ENCODE measurements at regions not wholly inside any gene's neighbourhood (a gene's known extent, or its start where the extent isn't known, plus 50 kb on each side); places are given as distances from the start of the nearest gene placed in this dataset.

DNA sequence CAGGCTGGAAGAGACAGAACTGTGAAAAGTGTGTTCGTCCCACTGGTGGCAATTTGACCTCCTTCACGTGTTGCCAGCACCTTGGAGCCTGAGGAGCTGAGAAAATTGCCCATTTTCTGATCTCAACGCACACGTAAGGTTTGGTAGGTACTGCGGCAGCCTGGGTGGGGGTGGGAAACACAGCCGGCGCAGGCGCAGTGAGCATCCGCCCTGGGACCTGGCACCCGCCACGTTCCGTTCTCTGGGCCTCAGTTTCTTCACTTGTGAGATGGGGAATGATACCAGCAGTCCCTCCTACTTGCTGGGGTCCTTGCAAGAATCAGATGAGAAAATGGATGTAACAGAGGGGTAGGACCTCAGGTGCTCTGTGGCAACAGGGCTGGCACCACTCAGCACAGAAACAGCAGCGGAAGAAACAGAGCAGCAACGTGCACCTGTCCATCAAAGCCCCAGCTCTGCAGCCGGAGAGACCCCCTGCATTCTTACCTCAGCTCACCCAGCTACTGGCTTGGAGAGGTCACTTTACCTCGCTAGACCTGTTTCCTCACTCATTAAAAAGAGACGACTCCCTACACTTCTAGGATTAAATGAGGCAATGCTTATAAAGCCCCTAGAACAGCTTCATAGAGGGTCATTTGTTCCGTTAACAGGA is 458.0 kb upstream of the ID2 start:
- DNase-seq, result no peak

GRCh38 chr2:8224347-8225190 is 457.3 kb upstream of the ID2 start:
- DNase-seq, result no peak

DNA sequence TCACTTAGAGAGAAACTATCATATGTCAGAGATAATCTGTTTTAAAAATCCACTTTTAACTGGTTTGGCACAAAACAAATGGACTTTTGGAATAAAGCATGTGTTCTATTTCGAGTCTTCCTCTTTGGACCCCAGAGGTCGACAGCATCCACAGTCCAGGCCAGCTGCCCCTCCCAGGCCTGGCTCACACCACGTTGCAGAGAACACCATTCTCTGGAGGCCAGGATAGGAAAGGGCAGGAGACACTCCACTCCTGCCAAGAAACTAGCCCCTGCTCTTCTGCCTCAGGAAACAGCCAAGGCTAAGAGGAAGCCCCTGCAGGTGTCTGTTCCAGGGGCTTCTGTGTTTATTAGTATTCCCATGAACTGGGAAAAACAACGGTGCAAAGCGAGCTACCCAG is 456.6 kb upstream of the ID2 start:
- no peak for DNase-seq

DNA sequence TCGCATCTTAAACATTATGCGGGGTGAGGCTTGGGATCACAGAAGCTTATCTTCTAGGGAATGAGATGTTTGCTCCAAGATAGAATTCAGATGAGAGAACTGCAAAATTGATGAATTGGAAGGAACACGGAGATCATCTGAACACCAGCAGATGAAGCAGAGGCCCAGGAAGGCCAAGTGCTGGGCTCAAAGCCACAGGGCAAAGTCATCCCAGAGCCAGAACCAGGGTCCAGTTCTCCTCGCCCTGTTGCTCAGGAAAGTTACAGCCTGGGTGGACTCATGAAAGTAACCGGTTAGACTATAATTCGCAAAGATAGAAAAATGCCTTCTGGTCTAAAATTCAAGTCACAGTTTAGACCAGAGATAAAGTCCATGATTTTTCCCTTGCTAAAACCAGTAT is 456.1 kb upstream of the ID2 start:
- no peak for DNase-seq

DNA sequence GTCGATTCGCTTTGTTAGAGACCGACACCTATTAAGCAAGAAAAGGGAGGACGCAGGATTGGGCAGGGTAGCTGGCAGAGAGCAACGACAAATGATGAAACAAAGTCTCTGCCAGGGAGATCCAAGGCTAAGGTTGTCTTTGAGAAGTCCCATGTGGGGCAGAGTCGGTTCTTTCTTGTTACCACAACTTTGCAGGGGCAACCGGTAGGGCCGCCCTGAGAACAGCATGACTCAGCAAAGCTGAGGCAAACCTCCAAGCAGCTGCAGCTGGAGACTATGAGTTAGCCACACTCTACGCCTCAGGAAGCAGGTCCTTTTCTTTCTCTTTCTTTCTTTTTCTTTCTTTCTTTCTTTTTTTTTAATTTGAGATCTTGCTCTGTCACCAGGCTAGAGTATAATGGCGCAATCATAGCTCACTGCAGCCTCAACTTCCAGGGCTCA is 452.3 kb upstream of the ID2 start:
- no peak for DNase-seq

DNA sequence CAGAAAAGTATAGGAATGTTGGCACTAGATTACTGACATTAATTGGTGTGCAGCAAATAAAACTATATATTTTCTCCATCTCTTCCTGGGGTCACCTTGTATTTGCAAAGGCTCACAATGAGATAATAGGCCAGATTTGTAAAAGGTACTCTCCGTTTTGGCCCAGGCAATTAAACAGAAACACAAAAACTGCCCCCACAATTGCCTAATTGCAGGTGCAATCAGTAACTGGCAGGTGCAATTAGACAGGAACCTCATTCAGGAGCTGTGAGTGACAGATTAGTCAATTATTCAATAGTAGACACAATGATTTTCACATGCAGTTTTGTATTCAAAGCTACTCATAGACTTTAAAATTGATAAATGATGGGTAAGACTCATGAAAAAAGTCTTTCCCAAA is 451.4 kb upstream of the ID2 start:
- DNase-seq, result no peak

DNA sequence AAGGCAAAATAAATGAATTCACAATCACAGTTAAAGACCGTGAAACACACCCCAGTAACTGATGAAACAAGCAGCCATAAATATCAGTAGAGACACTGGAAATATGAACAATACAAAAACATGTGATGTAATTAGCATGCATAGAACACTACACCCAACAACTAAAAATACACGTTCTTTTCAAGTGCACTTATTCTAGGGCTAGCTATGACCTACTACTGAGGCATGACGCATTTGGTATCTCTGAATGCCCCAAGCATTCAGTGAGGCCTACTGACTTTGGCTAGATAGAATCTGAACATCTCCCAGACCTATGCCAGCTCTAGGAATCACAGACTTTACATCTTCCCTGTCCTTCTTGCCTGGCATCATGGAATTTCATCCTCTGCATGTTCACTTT is 450.0 kb upstream of the ID2 start:
- no peak for DNase-seq

DNA sequence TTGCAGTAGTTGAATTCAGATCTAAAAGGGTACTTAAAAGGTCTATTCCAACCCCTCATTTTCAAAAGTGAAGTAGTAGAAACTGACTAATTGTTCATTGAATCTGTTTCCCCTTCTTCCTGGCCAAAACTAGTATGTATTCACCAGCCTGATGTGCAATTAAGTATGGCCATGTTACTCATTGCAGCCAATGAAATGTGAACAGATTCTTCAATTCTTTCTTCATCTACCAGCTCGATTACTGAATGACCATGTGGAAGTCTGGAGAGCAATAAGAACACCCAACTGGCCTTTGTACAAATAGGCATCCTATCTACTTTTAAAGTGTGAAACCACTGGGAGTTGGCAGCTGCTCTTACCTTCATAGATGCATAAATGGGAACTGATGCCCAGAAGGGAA is 449.0 kb upstream of the ID2 start:
- no peak for DNase-seq

DNA sequence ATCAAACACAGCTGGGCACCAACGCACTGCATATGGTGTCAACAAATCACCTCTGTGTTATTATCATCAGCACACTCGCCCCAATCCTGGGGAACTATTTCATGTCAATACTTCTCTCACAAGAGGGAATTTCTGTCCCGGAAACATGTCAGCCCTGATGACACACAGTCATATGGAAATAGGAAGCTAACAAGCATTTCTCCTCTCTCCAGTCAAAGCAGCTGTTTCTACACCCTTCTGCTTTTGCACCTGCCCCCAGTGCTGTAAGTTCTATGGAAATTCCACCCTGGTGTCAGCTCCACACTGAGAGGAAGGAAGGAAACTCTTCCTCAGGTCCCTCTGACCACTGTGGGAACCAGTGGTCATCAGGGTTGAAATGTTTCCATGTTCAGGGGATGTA is 447.6 kb upstream of the ID2 start:
- no peak for DNase-seq

- no peak for DNase-seq
Observed at GRCh38 chr2:8234757-8235374, 447.0 kb upstream of the ID2 start.

GRCh38 chr2:8235419-8235818 is 446.4 kb upstream of the ID2 start:
- no peak for DNase-seq

DNA sequence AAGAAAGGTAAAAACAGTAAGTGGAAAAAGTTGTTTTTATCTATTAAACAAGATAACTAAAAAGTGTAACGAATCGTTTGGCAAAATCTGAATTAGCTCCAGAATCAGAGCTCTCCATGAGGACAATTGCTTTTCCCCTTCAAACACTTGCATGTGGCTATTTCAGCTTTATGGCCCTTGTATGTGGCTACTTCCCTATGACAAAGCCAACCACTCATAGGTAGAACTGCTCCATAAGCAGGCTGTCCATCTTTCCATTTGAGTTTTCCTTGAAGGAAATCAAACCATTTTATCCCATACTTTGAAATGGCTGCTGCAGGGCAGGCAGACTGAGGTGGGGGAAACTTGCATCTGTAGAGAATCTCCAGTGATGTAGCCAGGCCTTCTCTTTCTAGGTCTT is 445.5 kb upstream of the ID2 start:
- DNase-seq, result no peak

GRCh38 chr2:8238521-8239230 is 443.2 kb upstream of the ID2 start:
- DNase-seq, result no peak

GRCh38 chr2:8239531-8240088 is 442.2 kb upstream of the ID2 start:
- DNase-seq, result no peak

GRCh38 chr2:8241317-8241716 is 440.5 kb upstream of the ID2 start:
- no peak for DNase-seq

DNA sequence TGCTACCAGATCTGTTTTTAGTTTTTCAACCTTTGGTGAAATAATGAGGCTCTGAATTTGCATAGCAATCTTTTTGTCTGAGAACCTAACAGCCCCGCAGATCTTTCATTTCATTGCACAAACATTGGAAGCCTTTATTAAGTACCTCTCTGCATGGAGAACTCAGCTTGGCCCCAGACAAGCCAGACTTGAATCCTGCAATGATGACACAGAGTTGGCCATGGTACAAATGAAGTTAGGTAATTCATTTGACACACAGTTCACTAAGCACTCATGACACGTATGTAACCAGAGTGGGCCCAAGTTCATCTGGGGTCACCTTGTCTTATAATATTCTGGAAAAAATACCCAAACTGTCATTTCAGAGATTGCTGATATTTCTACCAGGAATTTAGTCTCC is 439.1 kb upstream of the ID2 start:
- DNase-seq, result no peak

DNA sequence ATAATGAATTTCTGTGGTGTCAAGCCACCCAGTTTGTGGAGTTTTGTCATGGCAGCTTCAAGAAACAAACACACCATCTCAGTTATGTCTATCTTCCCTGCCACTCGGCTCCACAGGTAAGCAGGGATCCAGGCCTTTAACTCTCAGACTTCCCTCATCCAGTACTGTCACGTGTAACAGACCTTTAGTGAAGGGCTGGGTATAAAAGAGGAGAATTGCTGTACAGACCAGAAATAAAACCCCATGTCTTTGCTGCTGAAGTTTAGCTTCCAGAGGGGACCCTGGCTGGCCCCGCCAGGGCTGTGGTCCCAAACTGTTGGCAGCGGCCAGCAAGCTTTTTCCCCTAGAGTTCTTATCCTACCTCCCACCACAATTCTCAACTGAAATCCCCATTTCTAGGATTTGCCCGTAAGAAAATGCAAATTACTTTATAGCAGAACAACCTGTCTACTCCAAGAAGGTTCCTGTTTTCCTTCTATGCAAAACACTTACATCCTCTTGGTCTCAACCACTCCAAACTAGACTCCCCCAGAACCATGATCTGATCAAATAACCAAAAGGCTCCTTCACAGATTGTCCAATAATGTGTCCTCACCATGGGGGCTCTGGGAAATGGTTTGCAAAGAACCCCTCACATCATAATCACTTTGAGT is 438.0 kb upstream of the ID2 start:
- no peak for DNase-seq

- DNase-seq, result no peak
Observed at GRCh38 chr2:8244639-8245038, 437.2 kb upstream of the ID2 start.

DNA sequence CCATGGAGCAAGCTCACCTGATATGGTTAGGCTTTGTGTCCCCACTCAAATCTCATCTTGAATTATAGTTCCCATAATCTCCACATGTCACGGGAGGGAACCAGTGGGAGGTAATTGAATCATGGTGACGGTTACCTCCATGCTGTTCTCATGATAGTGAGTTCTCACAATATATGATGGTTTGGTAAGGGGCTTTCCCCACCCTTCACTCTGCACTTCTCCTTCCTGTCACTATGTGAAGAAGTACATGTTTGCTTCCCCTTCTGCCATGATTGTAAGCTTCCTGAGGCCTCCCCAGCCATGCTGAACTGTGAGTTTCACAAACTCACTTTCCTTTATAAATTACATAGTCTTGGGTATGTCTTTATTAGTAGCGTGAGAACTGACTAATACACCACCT is 435.7 kb upstream of the ID2 start:
- no peak for DNase-seq

DNA sequence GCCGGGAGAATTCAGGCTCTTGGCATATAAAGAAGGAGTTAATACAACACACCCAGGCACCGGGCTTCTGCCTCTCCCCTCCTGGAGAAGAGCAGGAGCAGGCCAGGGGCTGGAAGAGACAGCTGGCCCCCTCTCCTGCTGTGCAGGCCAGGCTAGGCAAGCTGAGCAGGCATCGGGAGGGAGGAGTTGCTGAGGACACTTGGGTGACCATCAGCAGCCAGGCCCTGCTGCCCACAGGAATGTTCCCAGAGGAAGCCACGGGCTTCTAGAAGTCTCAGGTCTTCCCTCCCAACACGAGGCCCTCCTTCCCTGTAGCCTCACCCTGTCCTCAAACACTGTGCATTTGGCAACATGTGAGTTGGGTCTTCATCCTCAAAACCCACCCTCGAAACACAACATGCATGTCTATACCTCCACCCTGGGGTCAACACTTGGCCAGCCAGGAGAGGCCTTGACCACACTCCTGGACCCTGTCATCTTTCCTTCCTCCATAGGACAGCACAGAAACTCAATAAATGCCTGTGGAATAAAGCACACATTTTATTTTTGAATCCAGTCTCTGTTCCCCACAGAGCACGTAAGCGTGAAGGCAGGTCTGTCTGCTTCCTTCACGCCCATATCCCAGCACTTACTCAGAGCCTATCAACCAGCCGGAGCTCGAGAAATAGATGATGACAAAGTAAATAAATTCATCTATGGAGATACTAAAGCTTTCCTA is 433.8 kb upstream of the ID2 start:
- DNase-seq, result no peak

DNA sequence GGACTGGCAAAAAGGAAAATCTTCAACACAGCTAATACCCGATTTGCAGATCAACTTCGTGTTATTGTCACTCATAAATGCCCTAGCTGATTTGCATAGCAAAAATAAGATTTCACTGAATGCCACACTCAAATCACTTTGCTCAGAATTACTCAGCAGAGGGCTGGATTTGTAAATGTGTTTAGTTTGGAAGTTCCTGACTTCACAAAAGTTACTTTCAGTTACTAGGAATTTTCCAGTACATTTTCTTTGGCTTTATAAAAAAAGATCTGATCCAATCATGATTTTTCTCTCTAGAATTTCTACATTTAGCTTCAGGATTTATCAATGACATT is 433.3 kb upstream of the ID2 start:
- no peak for DNase-seq

GRCh38 chr2:8249141-8249540 is 432.7 kb upstream of the ID2 start:
- no peak for DNase-seq
